ENCODE measurements at regions not wholly inside any gene's neighbourhood (a gene's known extent, or its start where the extent isn't known, plus 50 kb on each side); places are given as distances from the start of the nearest gene placed in this dataset.

DNA sequence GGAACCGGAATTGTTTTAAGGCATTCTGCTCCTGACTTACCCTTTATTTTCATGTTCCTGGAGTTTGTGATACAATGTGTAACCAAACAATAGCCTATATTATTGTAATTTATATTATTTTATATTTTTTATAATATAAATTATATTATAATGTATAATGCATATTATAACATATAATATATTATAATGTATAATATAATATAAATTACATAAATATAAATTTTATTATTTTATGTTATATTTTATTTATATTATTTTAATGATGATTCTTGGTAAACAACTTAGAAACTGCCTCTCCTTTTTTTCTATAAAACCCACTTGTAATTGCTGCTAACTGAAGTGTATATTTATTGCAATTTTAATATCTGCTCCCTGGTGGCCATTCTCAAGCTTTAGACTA lies 629.1 kb downstream of the MMUT start:
- no peak for DNase-seq (ENCODE audit: low read depth)
- TF ChIP-seq, protein P1, sequence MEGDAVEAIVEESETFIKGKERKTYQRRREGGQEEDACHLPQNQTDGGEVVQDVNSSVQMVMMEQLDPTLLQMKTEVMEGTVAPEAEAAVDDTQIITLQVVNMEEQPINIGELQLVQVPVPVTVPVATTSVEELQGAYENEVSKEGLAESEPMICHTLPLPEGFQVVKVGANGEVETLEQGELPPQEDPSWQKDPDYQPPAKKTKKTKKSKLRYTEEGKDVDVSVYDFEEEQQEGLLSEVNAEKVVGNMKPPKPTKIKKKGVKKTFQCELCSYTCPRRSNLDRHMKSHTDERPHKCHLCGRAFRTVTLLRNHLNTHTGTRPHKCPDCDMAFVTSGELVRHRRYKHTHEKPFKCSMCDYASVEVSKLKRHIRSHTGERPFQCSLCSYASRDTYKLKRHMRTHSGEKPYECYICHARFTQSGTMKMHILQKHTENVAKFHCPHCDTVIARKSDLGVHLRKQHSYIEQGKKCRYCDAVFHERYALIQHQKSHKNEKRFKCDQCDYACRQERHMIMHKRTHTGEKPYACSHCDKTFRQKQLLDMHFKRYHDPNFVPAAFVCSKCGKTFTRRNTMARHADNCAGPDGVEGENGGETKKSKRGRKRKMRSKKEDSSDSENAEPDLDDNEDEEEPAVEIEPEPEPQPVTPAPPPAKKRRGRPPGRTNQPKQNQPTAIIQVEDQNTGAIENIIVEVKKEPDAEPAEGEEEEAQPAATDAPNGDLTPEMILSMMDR (IDR thresholded peaks at IDR 0.05; ENCODE audit: low read length, missing control alignments), result no peak
- no peak overlapping the region for H3K4me3 ChIP-seq (replicated peaks; ENCODE audit: low read depth, low read length)

DNA sequence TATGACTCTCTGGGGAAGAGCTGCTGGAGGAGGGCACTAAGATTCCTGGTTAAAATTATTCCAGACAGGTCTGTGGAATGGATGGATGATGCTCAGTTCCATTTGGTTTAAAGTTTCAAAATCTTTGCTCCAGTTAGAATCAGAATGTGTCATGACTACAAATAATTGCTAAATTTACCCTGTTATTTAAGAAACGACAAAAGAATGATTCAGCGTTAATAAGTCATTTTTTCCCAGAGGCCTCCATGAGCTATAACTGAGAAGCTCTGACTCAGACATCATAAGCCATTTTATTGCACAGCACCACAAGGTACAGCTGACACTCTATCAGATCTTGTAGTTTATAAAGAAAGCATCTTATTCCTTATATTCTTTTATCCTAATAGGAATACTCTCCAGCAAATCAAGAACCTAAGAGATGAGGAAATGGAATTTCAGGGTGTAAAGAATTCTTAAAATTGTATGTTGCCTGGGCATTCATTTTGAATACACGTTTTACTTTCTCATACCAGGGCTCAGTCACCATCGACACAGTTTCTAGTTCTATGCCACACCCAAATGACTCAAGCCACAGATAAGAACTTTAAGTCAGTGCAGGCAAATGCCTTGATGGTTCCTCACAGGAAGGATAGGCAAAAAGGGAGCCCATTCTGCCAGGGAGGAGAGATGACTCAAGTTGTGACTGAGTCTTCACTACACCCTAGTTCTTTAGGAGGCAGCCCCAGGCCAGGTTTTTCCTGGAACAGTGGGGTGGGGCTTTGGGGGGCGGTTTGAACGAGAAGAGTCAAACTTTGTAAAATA lies 636.0 kb downstream of the MMUT start:
- TF ChIP-seq, protein P1 (IDR thresholded peaks at IDR 0.05; ENCODE audit: low read length, missing control alignments), result no peak
- peak overlapping the region; percentile 19 for H3K4me3 ChIP-seq (replicated peaks; ENCODE audit: low read depth, low read length)
- DNase-seq (ENCODE audit: low read depth), result peak; percentile 92

DNA sequence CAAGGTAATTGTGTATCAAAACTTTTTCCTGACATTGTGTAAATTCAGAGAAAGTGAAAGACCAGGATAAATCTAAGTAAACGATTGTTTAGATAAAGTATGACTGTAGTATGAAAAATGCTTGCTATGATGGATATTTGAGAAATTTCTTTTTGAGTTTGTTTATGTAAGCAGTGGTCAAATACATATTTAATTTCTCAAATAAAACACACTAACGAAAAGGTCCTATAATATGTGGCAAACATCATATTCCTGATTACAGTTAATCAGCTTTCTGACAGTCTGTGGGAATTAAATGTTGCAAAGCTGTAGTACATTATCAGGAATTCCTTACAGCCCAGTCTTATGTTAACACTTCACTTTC lies 636.9 kb downstream of the MMUT start:
- peak overlapping the region; percentile 1 for H3K4me3 ChIP-seq (replicated peaks; ENCODE audit: low read depth, low read length)
- DNase-seq (ENCODE audit: low read depth), result peak; percentile 32
- TF ChIP-seq, protein P1 (IDR thresholded peaks at IDR 0.05; ENCODE audit: low read length, missing control alignments), result no peak

DNA sequence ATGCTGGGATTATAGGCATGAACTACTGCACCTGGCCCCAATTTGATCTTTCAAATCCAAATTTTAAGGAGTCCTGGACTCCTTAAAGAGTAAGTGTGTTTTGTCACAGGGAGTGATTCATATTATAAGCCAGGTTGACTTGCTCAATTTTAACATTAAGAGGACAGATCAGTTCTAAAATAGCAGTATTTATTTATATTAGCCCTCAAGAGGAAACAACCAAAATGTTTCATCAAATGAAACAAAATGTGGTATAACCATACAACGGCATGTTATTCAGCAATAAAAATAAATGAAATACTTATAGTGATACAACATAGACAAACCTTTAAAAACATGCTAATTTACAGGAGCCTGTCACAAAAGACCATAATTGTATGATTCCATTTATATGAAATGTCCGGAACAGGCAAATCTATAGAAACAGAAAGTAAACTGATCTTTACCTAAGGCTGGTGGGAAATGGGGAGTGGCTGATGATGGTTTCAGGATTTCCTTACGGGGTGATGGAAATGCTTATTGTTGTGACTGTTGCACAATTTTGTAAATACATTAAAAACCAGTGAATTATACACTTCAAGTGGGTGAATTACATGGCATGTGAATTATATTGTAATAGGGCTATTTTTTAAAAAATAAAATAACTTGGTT lies 637.4 kb downstream of the MMUT start:
- peak overlapping the region; percentile 18 for H3K4me3 ChIP-seq (replicated peaks; ENCODE audit: low read depth, low read length)
- DNase-seq (ENCODE audit: low read depth), result peak; percentile 53
- TF ChIP-seq, protein P1 (IDR thresholded peaks at IDR 0.05; ENCODE audit: low read length, missing control alignments), result no peak

DNA sequence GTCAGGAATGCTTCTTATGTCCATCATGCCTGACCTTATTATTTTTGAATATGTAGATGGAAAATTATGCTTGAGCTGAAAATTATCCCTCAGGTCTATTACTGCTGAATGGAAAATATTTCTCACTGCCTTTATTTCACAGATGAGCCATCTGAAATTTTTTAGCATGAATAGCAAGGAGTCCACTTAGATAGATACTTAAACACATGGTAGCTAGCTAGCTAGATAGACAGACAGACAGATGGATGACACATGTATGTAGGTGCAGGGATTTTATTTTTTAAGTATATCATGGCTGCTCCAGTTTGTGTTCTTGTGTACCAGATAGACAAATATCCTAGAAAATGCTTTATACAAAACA lies 645.0 kb downstream of the MMUT start:
- no peak overlapping the region for H3K4me3 ChIP-seq (replicated peaks; ENCODE audit: low read depth, low read length)
- DNase-seq (ENCODE audit: low read depth), result no peak
- TF ChIP-seq, protein P1 (IDR thresholded peaks at IDR 0.05; ENCODE audit: low read length, missing control alignments), result no peak

DNA sequence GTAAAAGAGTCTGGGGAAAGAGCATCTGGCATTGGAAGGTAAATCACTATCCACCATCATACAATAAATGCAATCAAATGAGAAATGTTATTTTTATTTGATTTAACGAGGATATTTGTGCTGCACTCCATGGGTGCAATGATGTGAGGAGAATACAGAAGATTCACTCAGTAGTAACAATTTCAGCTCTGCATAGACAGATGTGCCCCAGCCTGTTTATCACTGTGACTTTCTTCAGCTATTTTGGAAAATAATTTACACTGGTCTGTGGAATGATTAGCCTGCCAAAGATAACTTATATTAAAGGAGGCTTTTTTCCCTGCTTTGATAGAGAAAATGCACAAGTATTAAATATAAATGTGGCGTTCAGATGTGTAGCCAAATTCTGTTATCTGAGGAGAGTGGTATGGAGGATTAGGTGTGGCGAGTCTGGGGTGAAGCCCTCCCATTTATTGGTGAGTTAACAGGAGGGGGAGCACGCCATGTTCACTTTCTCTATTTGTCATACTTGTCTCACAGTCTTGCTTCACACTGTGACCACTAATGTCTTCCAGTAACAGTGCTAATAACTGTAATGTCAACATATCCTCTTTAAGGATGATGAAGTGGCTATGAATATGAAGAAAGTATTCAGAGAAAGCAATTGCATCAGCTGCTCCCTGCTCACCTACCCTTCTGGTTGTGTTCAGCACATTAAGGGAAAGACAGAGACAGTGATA lies 645.6 kb downstream of the MMUT start:
- peak; percentile 43 for DNase-seq (ENCODE audit: low read depth)
- TF ChIP-seq, protein P1 (IDR thresholded peaks at IDR 0.05; ENCODE audit: low read length, missing control alignments), result no peak
- no peak overlapping the region for H3K4me3 ChIP-seq (replicated peaks; ENCODE audit: low read depth, low read length)
